HEK293T (cell line): ENCODE measurements at regions not wholly inside any gene's neighbourhood (a gene's known extent, or its start where the extent isn't known, plus 50 kb on each side); places are given as distances from the start of the nearest gene placed in this dataset.

Experiments
- ARNT ChIP-seq: fragments of 450-650 bp; IDR thresholded peaks from 2 replicates; pipeline ENCODE4 v1.6.1; 2017; ENCODE audit warnings: mild to moderate bottlenecking
- BHLHE40 ChIP-seq: fragments of 450-650 bp; IDR thresholded peaks from 2 replicates; pipeline ENCODE4 v1.6.1; 2016; ENCODE audit warnings: mild to moderate bottlenecking, moderate library complexity, borderline replicate concordance
- ELF4 ChIP-seq: fragments of 450-650 bp; IDR thresholded peaks from 2 replicates; pipeline ENCODE4 v1.6.1; 2017; ENCODE audit warnings: antibody characterized with exemption
- FOXA1 ChIP-seq: fragments of 450-650 bp; IDR thresholded peaks from 2 replicates; pipeline ENCODE4 v1.6.1; 2016; ENCODE audit warnings: mild to moderate bottlenecking
- FOXK2 ChIP-seq: fragments of 450-650 bp; IDR thresholded peaks from 2 replicates; pipeline ENCODE4 v1.6.1; 2016; ENCODE audit warnings: mild to moderate bottlenecking
- FOXM1 ChIP-seq: fragments of 450-650 bp; IDR thresholded peaks from 2 replicates; pipeline ENCODE4 v1.6.1; 2017; ENCODE audit warnings: mild to moderate bottlenecking, borderline replicate concordance
- HDGF ChIP-seq: fragments of 450-650 bp; IDR thresholded peaks from 2 replicates; pipeline ENCODE4 v1.6.1; 2017; ENCODE audit warnings: antibody characterized with exemption, borderline replicate concordance
- NFRKB ChIP-seq: fragments of 450-650 bp; IDR thresholded peaks from 2 replicates; pipeline ENCODE4 v1.6.1; 2016; ENCODE audit warnings: mild to moderate bottlenecking, moderate library complexity
- SP1 ChIP-seq: fragments of 450-650 bp; IDR thresholded peaks from 2 replicates; pipeline ENCODE4 v1.6.1; 2017
- SUZ12 ChIP-seq: fragments of 450-650 bp; IDR thresholded peaks from 2 replicates; pipeline ENCODE4 v1.6.1; 2016; ENCODE audit warnings: mild to moderate bottlenecking
- TARDBP ChIP-seq: fragments of 450-650 bp; IDR thresholded peaks from 2 replicates; pipeline ENCODE4 v1.6.1; 2016
- TF ChIP-seq, protein P1 (sequence below): fragments of 450-650 bp; IDR thresholded peaks from 2 replicates; pipeline ENCODE4 v1.6.1; 2016

- TF ChIP-seq TARDBP (no peak), SP1 (no peak), BHLHE40 (no peak), FOXA1 (no peak), FOXK2 (no peak), ARNT (no peak), HDGF (no peak), FOXM1 (no peak), SUZ12 (no peak), ELF4 (no peak), NFRKB (no peak)
- TF ChIP-seq, protein P1, sequence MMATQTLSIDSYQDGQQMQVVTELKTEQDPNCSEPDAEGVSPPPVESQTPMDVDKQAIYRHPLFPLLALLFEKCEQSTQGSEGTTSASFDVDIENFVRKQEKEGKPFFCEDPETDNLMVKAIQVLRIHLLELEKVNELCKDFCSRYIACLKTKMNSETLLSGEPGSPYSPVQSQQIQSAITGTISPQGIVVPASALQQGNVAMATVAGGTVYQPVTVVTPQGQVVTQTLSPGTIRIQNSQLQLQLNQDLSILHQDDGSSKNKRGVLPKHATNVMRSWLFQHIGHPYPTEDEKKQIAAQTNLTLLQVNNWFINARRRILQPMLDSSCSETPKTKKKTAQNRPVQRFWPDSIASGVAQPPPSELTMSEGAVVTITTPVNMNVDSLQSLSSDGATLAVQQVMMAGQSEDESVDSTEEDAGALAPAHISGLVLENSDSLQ = no peak
Measured at GRCh38 chr21:35566874-35567273, 493.5 kb downstream of the SETD4 start.
